Endodermal cell (in vitro differentiated cells): ENCODE measurements at regions not wholly inside any gene's neighbourhood (a gene's known extent, or its start where the extent isn't known, plus 50 kb on each side); places are given as distances from the start of the nearest gene placed in this dataset.

Source experiments
- DNase-seq: peaks from one replicate; pipeline ENCODE4 v3.0.0-alpha.2; 2017
- H3K27ac ChIP-seq: 2 replicates; pipeline ENCODE4 v1.5.1; 2013; ENCODE audit warnings: mild to moderate bottlenecking, low read depth, low read length, moderate library complexity
- H3K27me3 ChIP-seq: 2 replicates; pipeline ENCODE4 v1.6.1; 2013; ENCODE audit warnings: mild to moderate bottlenecking, low read length, moderate library complexity; ENCODE audit not compliant: insufficient read depth, control insufficient read depth, poor library complexity, severe bottlenecking
- H3K36me3 ChIP-seq: 2 replicates; pipeline ENCODE4 v1.7.0; 2013; ENCODE audit warnings: mild to moderate bottlenecking, low read length, moderate library complexity; ENCODE audit not compliant: control insufficient read depth, insufficient read depth
- H3K4me1 ChIP-seq: one replicate; pipeline ENCODE4 v1.7.0; 2013; ENCODE audit warnings: low read length; ENCODE audit not compliant: control insufficient read depth, insufficient read depth
- H3K4me3 ChIP-seq: 2 replicates; pipeline ENCODE4 v1.5.1; 2013; ENCODE audit warnings: mild to moderate bottlenecking, low read length, moderate library complexity
- H3K9ac ChIP-seq: 2 replicates; pipeline ENCODE4 v1.6.1; 2013; ENCODE audit warnings: mild to moderate bottlenecking, low read length, moderate library complexity; ENCODE audit not compliant: poor library complexity, severe bottlenecking; ENCODE audit errors: extremely low read depth
- H3K9me3 ChIP-seq: 2 replicates; pipeline ENCODE4 v1.6.1; 2013; ENCODE audit warnings: mild to moderate bottlenecking, low read length, moderate library complexity; ENCODE audit not compliant: control insufficient read depth
- H3K27ac Mint-ChIP-seq: 2 replicates; pipeline ENCODE4 v1.8.0; 2020; ENCODE audit warnings: mixed read lengths
- H3K27me3 Mint-ChIP-seq: 2 replicates; pipeline ENCODE4 v1.8.0; 2021; ENCODE audit warnings: mild to moderate bottlenecking, mixed read lengths; ENCODE audit not compliant: insufficient read depth
- H3K36me3 Mint-ChIP-seq: 2 replicates; pipeline ENCODE4 v1.8.0; 2020; ENCODE audit warnings: low read depth, mixed read lengths
- H3K4me1 Mint-ChIP-seq: 2 replicates; pipeline ENCODE4 v1.8.0; 2020; ENCODE audit warnings: mixed read lengths
- H3K4me3 Mint-ChIP-seq: 2 replicates; pipeline ENCODE4 v1.8.0; 2020; ENCODE audit warnings: mild to moderate bottlenecking, moderate library complexity, mixed read lengths
- H3K9me3 Mint-ChIP-seq: 2 replicates; pipeline ENCODE4 v1.8.0; 2020; ENCODE audit warnings: mild to moderate bottlenecking, mixed read lengths
- CTCF ChIP-seq: fragments of 200-600 bp; sonication (generic); conservative IDR thresholded peaks from 2 replicates; pipeline ENCODE4 v1.5.0; 2021; ENCODE audit warnings: antibody characterized with exemption, mild to moderate bottlenecking
- WGBS, 2 experiments: methylation state at CpG; one replicate each; pipeline versions ENCODE4 v1.1.5 to v1.1.7; 2013; ENCODE audit warnings: missing lambda C conversion rate in 2 of 2, mixed read lengths in 1 of 2; ENCODE audit not compliant: insufficient coverage in 1 of 2, insufficient read length in 1 of 2; 5-methylcytosine and 5-hydroxymethylcytosine counted together

- Histone ChIP-seq H3K27ac (no peak overlapping the region), H3K4me1 (no peaks in the 10 kb centered on the region), H3K4me3 (no peak overlapping the region), H3K9me3 (peaks cover 3% of the 10 kb centered on the region), H3K36me3 (no peaks in the 10 kb centered on the region), H3K27me3 (peaks cover 7% of the 10 kb centered on the region), H3K9ac (no peak overlapping the region)
- DNase-seq, result no peak
- no peaks in the 10 kb centered on the region for H3K4me1 Mint-ChIP-seq
- H3K9me3 Mint-ChIP-seq, result no peaks in the 10 kb centered on the region
- no peak for TF ChIP-seq CTCF
- H3K27me3 Mint-ChIP-seq, result peaks cover 14% of the 10 kb centered on the region
- 90 to 100% methylated on average over 1 of the region's 1 CpG for WGBS, 2 experiments
- H3K36me3 Mint-ChIP-seq, result no peaks in the 10 kb centered on the region
- no peak overlapping the region for H3K27ac Mint-ChIP-seq
- H3K4me3 Mint-ChIP-seq, result no peak overlapping the region
Measured at GRCh38 chr7:91814189-91814588, 66.3 kb downstream of the MTERF1 start.
